ENCODE measurements at regions not wholly inside any gene's neighbourhood (a gene's known extent, or its start where the extent isn't known, plus 50 kb on each side); places are given as distances from the start of the nearest gene placed in this dataset.

- DNase-seq, result peak; percentile 66
Measured at GRCh38 chr14:65225299-65226159, 123.2 kb upstream of the MAX start.

- no peak for DNase-seq
Measured at GRCh38 chr14:65226824-65227604, 124.7 kb upstream of the MAX start.

- no peak for DNase-seq
Measured at GRCh38 chr14:65228436-65228835, 126.1 kb upstream of the MAX start.

- no peak for DNase-seq
Measured at GRCh38 chr14:65228956-65229747, 126.8 kb upstream of the MAX start.

GRCh38 chr14:65229748-65230728, 127.7 kb upstream of the MAX start:
- DNase-seq, result peak; percentile 52

- DNase-seq, result peak; percentile 35
Measured at GRCh38 chr14:65231286-65231980, 129.1 kb upstream of the MAX start.

GRCh38 chr14:65234752-65235361, 132.5 kb upstream of the MAX start:
- DNase-seq, result no peak

- DNase-seq, result no peak
Measured at GRCh38 chr14:65237023-65237814, 134.9 kb upstream of the MAX start.

- peak; percentile 82 for DNase-seq
Measured at GRCh38 chr14:65237941-65238340, 135.6 kb upstream of the MAX start.

GRCh38 chr14:65238456-65238855, 136.1 kb upstream of the MAX start:
- peak; percentile 82 for DNase-seq

GRCh38 chr14:65239143-65239937, 137.0 kb upstream of the MAX start:
- peak; percentile 27 for DNase-seq

- peak; percentile 32 for DNase-seq
Measured at GRCh38 chr14:65239938-65240296, 137.6 kb upstream of the MAX start.

GRCh38 chr14:65241125-65241752, 138.9 kb upstream of the MAX start:
- no peak for DNase-seq

- no peak for DNase-seq
Measured at GRCh38 chr14:65242732-65243134, 140.4 kb upstream of the MAX start.

GRCh38 chr14:65243766-65244442, 141.6 kb upstream of the MAX start:
- no peak for DNase-seq

- DNase-seq, result no peak
Measured at GRCh38 chr14:65249471-65250161, 147.3 kb upstream of the MAX start.

GRCh38 chr14:65250162-65250495, 147.8 kb upstream of the MAX start:
- no peak for DNase-seq

- no peak for DNase-seq
Measured at GRCh38 chr14:65251213-65251612, 148.9 kb upstream of the MAX start.

Data from kidney glomerular epithelial cell (primary cell).